Panc1 (cell line): ENCODE measurements at regions not wholly inside any gene's neighbourhood (a gene's known extent, or its start where the extent isn't known, plus 50 kb on each side); places are given as distances from the start of the nearest gene placed in this dataset.

Experiments used
- CTCF ChIP-seq: fragments of 450-650 bp; IDR thresholded peaks from 2 replicates; pipeline ENCODE4 v1.5.1; 2017; ENCODE audit warnings: mild to moderate bottlenecking
- POLR2AphosphoS5 ChIP-seq: IDR thresholded peaks from 2 replicates; pipeline ENCODE4 v1.6.1; 2012; ENCODE audit warnings: mild to moderate bottlenecking, low read depth, low read length, moderate library complexity
- REST ChIP-seq, 2 experiments: IDR thresholded peaks; 2 replicates each; pipeline ENCODE4 v1.6.1; 2011 to 2012; ENCODE audit warnings: low read depth in 2 of 2, control low read depth in 1 of 2, low read length in 1 of 2, mild to moderate bottlenecking in 1 of 2, moderate library complexity in 1 of 2; ENCODE audit not compliant: insufficient read depth in 1 of 2
- SIN3A ChIP-seq: IDR thresholded peaks from 2 replicates; pipeline ENCODE4 v1.6.1; 2012; ENCODE audit warnings: low read depth, mild to moderate bottlenecking, low read length, moderate library complexity, borderline replicate concordance; ENCODE audit not compliant: insufficient read depth
- TCF7L2 ChIP-seq: IDR thresholded peaks from 2 replicates; pipeline ENCODE4 v1.6.1; 2011; ENCODE audit warnings: mild to moderate bottlenecking, low read depth, low read length, inconsistent platforms

- TF ChIP-seq POLR2AphosphoS5: no peak
- no peak for TF ChIP-seq CTCF
- no peak for TF ChIP-seq TCF7L2
- TF ChIP-seq REST (IDR thresholded peaks at IDR 0.05; ENCODE audit: insufficient read depth in 1 of 2, low read depth in 2 of 2, low read length in 1 of 2): no peak
- TF ChIP-seq SIN3A: no peak
Measured at GRCh38 chr6:6910734-6911295, 196.9 kb upstream of the RREB1 start.
